Posterior cingulate gyrus (tissue), 11 donors: ENCODE measurements at regions not wholly inside any gene's neighbourhood (a gene's known extent, or its start where the extent isn't known, plus 50 kb on each side); places are given as distances from the start of the nearest gene placed in this dataset.
"Not testable (repeated sequence)": the region's sequence is repeated elsewhere in the genome, so short reads cannot be mapped to it uniquely, and the experiment has no call there.

Source experiments
- DNase-seq, 10 donors: peaks; one replicate each; pipeline versions ENCODE4 v3.0.0 to v3.0.0-alpha.2; 2020 to 2021; ENCODE audit warnings: mixed read lengths in 3 of 10
- intact Hi-C: fragments of 100-400 bp; cut with DNase I; formaldehyde crosslinking; loops from one replicate; pipeline ENCODE4 v1.15.1; 2023

- intact Hi-C loops = loop anchor here (5.0 to 10.0 kb wide), 3 partner anchors 45 to 217 kb away; partner anchors contain the start of gene SIPA1L1
- DNase-seq = peak; percentile 41 to 93 (median 54)
Measured at GRCh38 chr14:71539650-71540285, 392.5 kb upstream of the RGS6 start.

GRCh38 chr14:71541271-71541670 is 391.0 kb upstream of the RGS6 start:
- intact Hi-C loops = no loop called here
- DNase-seq = no peak

GRCh38 chr14:71541973-71542690 is 390.1 kb upstream of the RGS6 start:
- no peak for DNase-seq
- intact Hi-C loops = no loop called here

- intact Hi-C loops = no loop called here
- DNase-seq = no peak
Measured at GRCh38 chr14:71549421-71550050, 382.7 kb upstream of the RGS6 start.

- no peak for DNase-seq
Measured at GRCh38 chr14:71550367-71550766, 381.9 kb upstream of the RGS6 start.

GRCh38 chr14:71551291-71551950 is 380.8 kb upstream of the RGS6 start:
- intact Hi-C loops = no loop called here
- DNase-seq = no peak

More at GRCh38 chr14:71550367-71550766, 381.9 kb upstream of the RGS6 start:
- intact Hi-C loops = no loop called here

- intact Hi-C loops = no loop called here
- no peak for DNase-seq
Measured at GRCh38 chr14:71552809-71553208, 379.4 kb upstream of the RGS6 start.

- DNase-seq = no peak
- intact Hi-C loops = no loop called here
Measured at GRCh38 chr14:71553779-71554178, 378.4 kb upstream of the RGS6 start.

- no peak for DNase-seq
- intact Hi-C loops = no loop called here
Measured at GRCh38 chr14:71554323-71554722, 377.9 kb upstream of the RGS6 start.

- intact Hi-C loops = no loop called here
- DNase-seq = no peak
Measured at GRCh38 chr14:71554959-71555612, 377.1 kb upstream of the RGS6 start.

GRCh38 chr14:71555654-71556559 is 376.3 kb upstream of the RGS6 start:
- intact Hi-C loops = no loop called here
- no peak for DNase-seq

GRCh38 chr14:71556730-71557129 is 375.5 kb upstream of the RGS6 start:
- intact Hi-C loops = no loop called here
- DNase-seq = no peak

- no peak for DNase-seq
- intact Hi-C loops = no loop called here
Measured at GRCh38 chr14:71557351-71557750, 374.9 kb upstream of the RGS6 start.

GRCh38 chr14:71558943-71559342 is 373.3 kb upstream of the RGS6 start:
- intact Hi-C loops = not testable (repeated sequence)

GRCh38 chr14:71560751-71561150 is 371.5 kb upstream of the RGS6 start:
- no peak for DNase-seq
- intact Hi-C loops = no loop called here

More at GRCh38 chr14:71558943-71559342, 373.3 kb upstream of the RGS6 start:
- DNase-seq = not testable (repeated sequence)

GRCh38 chr14:71563492-71564153 is 368.6 kb upstream of the RGS6 start:
- intact Hi-C loops = no loop called here
- no peak for DNase-seq

GRCh38 chr14:71566276-71566675 is 366.0 kb upstream of the RGS6 start:
- intact Hi-C loops = no loop called here
- DNase-seq = no peak

- DNase-seq, intact Hi-C loops: not testable (repeated sequence)
Measured at GRCh38 chr14:71567499-71568133, 364.6 kb upstream of the RGS6 start.

GRCh38 chr14:71574976-71575375 is 357.3 kb upstream of the RGS6 start:
- intact Hi-C loops = no loop called here
- DNase-seq = no peak
